ENCODE measurements at regions not wholly inside any gene's neighbourhood (a gene's known extent, or its start where the extent isn't known, plus 50 kb on each side); places are given as distances from the start of the nearest gene placed in this dataset.

DNA sequence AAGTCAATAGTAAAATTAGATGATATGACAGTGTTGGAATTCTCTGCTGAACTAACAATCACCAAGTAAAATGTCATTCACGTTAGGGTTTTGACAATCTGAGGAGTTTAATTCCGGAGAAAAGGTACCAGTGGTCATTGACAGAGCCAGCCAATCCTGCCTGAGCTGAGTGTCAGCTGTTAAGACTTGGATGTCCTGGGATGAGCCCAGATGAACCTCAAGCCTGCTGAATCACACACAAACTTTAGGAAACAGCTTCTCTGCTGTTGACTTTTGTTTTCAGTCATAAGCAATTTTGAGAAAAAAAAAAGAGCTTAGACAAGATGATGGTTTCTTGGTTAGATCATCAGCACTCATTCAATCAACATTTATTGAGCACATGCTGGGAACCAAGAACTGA lies 600.0 kb upstream of the SLC39A10 start:
- CTCF ChIA-PET, result no interaction called here

GRCh38 chr2:195055996-195056395 lies 601.0 kb upstream of the SLC39A10 start:
- ChIA-PET CTCF (no interaction called here), POLR2A (no interaction called here)

More for the DNA sequence above, 600.0 kb upstream of the SLC39A10 start:
- POLR2A ChIA-PET, result no interaction called here

DNA sequence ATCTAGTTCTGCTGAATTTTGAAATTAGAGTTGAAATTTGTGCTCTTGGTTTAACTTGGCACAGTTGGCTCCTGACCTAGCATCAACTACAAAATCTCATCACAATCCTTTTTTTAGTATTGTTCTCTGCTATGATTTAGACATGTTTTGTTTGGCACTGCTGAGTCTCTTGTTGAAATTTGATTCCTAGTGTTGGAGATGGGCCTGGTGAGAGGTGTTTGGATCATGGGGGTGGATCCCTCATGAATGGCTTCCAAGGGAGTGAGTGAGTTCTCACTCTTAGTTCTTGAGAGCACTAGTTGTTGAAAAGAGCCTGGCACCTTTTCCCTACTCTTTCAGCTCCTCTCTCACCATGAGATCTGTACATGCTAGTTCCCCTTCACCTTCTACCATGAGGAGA lies 605.6 kb upstream of the SLC39A10 start:
- ChIA-PET CTCF (no interaction called here), POLR2A (no interaction called here)

DNA sequence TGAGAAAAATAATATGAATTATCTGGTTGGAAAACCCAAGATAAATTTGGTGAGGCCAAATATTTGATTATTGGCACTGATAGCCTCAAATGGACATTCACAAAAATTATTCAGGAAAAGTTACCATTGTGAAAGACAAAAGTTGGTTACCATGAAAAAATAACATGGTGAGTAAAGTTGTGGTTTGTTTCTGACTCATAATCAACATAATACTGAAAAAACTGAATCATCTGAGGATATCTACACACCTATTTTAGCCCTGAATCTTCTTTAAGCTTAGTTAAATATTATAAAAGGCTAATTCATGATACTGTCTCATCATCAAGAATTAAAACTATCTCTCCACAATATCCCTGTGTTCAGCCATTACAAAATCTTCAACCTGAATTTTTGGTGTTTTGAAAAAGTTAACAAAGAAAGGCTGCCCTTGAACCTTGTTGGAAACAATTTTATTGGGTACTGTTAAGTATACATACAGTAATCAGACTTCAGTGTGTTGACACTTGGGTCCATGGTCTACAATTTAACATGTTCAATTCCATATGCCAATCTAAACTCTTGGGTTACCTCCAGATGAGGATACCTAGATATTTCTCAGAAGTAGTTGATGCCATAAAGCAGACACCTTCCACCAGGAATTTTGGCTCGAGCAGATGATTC lies 607.5 kb upstream of the SLC39A10 start:
- ChIA-PET POLR2A (no interaction called here), CTCF (no interaction called here)

GRCh38 chr2:195047955-195048354 lies 609.1 kb upstream of the SLC39A10 start:
- POLR2A ChIA-PET, result no interaction called here
- CTCF ChIA-PET, result no interaction called here

- CTCF ChIA-PET, result no interaction called here
- POLR2A ChIA-PET, result no interaction called here
Observed at GRCh38 chr2:195044801-195045200, 612.2 kb upstream of the SLC39A10 start.

GRCh38 chr2:195038153-195038552 lies 618.9 kb upstream of the SLC39A10 start:
- CTCF ChIA-PET, result no interaction called here
- POLR2A ChIA-PET, result no interaction called here

- CTCF ChIA-PET, result no interaction called here
- POLR2A ChIA-PET, result no interaction called here
Observed at GRCh38 chr2:195037045-195037444, 620.0 kb upstream of the SLC39A10 start.

GRCh38 chr2:195031411-195031810 lies 625.6 kb upstream of the SLC39A10 start:
- ChIA-PET POLR2A (no interaction called here), CTCF (no interaction called here)

GRCh38 chr2:195029804-195030654 lies 627.0 kb upstream of the SLC39A10 start:
- POLR2A ChIA-PET, result no interaction called here
- CTCF ChIA-PET, result no interaction called here

DNA sequence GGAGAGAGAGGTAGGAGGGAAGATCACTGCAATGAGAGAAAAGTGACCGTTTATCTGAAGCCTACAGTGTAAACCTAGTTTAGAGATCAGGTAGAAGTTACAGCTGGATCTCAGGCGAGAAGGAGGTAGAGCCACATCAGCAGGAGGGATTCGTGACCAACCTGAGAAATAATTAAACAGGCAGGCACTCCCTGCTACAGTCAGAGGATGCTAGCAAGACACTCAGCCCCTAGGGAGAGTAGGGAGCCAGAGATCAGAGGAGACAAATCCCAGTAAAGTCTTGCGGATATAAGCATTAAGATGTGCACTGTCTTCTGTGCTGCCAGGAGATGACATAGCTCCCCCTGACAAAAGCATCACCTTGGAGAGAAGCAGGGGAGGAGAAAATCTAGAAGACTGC lies 629.1 kb upstream of the SLC39A10 start:
- ChIA-PET CTCF (no interaction called here), POLR2A (no interaction called here)

DNA sequence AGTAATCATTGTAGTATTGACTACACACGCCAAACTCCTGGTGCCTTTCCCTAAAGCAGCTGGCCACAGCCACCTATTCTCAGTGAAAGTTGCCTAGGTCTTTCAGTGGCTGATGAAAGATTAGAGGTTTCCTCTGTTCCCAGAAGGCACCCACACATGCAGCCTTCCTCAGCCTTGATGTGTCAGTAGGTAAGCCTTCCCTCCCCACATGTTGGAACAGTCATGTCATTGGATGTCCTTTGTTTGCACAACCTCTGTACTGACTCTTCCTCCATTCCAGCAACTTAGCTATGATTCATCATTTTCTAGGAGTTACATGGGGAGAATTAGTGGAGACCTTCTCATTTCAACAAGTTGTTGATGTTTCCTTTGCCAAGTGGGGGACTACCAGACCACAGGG lies 630.8 kb upstream of the SLC39A10 start:
- CTCF ChIA-PET, result no interaction called here
- POLR2A ChIA-PET, result no interaction called here

GRCh38 chr2:195022508-195022830 lies 634.6 kb upstream of the SLC39A10 start:
- ChIA-PET CTCF (no interaction called here), POLR2A (no interaction called here)

DNA sequence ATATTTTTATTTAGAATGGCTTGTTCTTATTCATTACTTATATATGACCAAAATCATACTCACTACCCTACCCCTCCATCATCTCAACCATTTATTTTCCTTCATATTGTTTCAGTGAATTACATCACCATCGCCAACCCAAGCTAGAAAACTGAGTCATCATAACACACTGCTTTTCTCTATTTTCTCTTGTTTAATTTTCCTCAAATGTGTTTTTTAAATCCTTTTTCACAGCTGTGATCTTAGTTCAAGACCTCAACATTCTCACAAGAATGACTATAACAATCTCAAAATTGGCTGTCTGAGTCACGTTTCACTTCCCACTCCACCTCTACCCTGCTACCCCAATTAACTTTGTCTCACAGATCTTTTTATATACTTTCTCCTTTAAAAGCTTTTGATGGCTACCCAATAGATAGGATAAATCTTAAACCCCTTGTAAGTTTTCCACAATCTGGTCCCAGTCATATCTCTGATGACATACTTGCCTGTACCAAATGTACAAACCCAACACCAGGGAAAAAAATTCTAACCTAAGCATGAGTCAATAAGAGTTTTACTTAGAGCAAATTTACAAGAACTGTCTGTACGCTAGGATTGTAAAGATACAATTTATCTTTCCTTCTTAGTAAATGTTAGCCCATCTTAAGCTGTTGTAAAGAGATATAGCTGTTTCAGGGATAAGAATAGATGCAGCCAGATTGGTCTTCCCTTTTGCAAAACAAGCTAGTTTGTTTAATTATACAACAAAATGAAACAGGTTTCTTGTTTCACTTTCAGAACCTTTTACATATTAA lies 635.1 kb upstream of the SLC39A10 start:
- CTCF ChIA-PET, result no interaction called here
- POLR2A ChIA-PET, result no interaction called here

DNA sequence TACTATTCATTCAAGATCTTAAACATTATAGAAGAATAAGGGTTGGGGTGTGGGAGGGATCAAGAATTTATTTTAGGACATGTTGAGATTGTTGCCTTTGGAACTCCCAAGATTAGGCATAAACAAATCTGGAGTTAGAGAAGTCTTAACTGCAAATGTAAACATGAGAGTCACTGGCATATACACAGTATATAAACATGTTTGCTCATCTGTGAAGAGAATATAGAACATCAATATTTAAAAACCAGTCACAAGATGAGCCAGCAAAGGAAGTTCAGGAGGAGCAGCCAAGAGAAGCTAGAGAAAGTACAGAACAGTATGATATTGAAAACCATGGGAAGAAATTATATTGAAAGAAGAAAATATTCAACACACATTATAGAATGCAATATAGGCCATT lies 638.6 kb upstream of the SLC39A10 start:
- ChIA-PET CTCF (no interaction called here), POLR2A (no interaction called here)

DNA sequence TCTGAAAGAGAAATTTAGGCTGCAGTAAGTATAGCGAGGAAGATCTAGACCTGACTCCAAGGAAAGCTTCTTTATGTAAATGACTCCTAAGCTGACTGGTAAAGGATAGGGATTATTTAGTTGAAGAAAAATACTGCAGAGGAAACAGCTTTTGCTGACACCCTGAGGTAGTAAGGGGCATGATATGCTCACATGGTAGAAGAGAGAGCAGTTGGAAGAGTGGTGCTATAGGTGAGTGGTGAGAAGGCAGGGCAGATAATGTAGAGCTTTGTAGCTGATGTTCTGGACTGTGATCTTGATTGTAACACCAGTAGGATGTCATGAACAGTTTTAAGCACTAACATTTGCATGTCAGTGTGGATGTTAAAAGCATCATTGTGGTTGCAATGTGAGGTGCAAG lies 639.1 kb upstream of the SLC39A10 start:
- ChIA-PET POLR2A (no interaction called here), CTCF (no interaction called here)

GRCh38 chr2:195016841-195017240 lies 640.2 kb upstream of the SLC39A10 start:
- ChIA-PET POLR2A (no interaction called here), CTCF (no interaction called here)

- POLR2A ChIA-PET, result no interaction called here
- CTCF ChIA-PET, result no interaction called here
Observed at GRCh38 chr2:195009202-195009601, 647.8 kb upstream of the SLC39A10 start.

DNA sequence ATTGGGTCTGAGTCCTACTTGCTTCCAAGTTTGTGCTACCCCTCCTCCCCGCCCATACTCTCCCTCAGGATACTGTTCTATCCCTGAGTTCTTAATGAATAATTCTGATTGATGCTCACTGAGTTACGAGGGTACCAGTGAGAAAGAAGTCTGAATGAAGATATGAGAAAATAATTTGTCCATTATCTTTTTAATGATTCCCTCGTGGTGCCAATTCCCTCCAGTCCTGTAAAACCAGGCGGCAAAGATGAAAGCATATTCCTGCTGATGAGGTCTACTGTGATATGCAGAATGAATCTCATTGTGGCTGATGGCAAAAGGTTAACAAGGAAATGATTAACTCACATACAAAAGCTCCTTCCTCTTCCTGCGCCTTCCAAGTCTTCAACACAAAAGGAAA lies 650.2 kb upstream of the SLC39A10 start:
- ChIA-PET CTCF (no interaction called here), POLR2A (no interaction called here)

DNA sequence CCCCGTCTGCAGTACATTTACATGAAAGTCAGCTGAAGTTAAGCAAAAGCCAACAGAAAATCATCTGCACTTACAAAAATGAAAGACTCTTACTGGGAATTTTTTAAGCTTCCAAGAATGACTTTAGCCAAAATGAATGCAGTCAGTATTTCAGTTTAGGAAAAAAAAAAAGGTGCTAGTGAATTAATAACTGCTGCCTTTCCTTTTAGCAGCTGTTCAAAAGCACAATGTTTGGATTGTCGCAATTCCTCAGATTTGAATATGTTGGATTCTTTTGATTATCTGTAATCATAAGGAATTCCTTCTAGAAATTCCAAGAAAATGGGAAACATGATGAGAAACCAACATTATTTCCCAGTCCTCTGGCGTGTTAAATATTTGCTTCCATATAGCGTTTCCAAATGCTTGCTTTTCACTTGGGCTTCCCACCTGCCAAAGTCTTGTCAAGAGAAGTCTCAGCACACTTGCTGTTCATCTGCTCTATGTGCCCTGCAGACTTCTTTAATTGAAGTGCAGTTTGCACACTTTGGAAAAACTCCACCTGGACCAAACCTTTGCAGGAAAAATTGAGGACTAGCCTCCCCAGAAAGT lies 653.0 kb upstream of the SLC39A10 start:
- ChIA-PET POLR2A (no interaction called here), CTCF (no interaction called here)

GRCh38 chr2:195001924-195002323 lies 655.1 kb upstream of the SLC39A10 start:
- ChIA-PET CTCF (no interaction called here), POLR2A (no interaction called here)
